GM12875 (cell line): ENCODE measurements at regions not wholly inside any gene's neighbourhood (a gene's known extent, or its start where the extent isn't known, plus 50 kb on each side); places are given as distances from the start of the nearest gene placed in this dataset.

ENCODE experiments used
- H3K4me3 ChIP-seq: one replicate; pipeline ENCODE4 v1.5.1; 2011; ENCODE audit warnings: low read depth, low read length, control low read depth
- CTCF ChIP-seq: IDR thresholded peaks from 2 replicates; pipeline ENCODE4 v1.5.1; 2011; ENCODE audit warnings: low read depth, mild to moderate bottlenecking, control low read depth, inconsistent platforms, low read length, moderate library complexity, borderline replicate concordance; ENCODE audit not compliant: insufficient read depth

- no peak for TF ChIP-seq CTCF
- H3K4me3 ChIP-seq = no peak overlapping the region
Measured at GRCh38 chr14:84409435-84409834, 1120.5 kb upstream of the FLRT2 start.

- TF ChIP-seq CTCF = no peak
Measured at GRCh38 chr14:84410344-84410743, 1119.6 kb upstream of the FLRT2 start.

GRCh38 chr14:84420221-84420620 lies 1109.7 kb upstream of the FLRT2 start:
- no peak for TF ChIP-seq CTCF
- no peak overlapping the region for H3K4me3 ChIP-seq

More at GRCh38 chr14:84410344-84410743, 1119.6 kb upstream of the FLRT2 start:
- no peak overlapping the region for H3K4me3 ChIP-seq

GRCh38 chr14:84421621-84422020 lies 1108.3 kb upstream of the FLRT2 start:
- no peak for TF ChIP-seq CTCF
- no peak overlapping the region for H3K4me3 ChIP-seq

GRCh38 chr14:84425968-84426367 lies 1104.0 kb upstream of the FLRT2 start:
- no peak for TF ChIP-seq CTCF
- H3K4me3 ChIP-seq = no peak overlapping the region

- no peak for TF ChIP-seq CTCF
- H3K4me3 ChIP-seq = no peak overlapping the region
Measured at GRCh38 chr14:84432676-84433075, 1097.3 kb upstream of the FLRT2 start.

- H3K4me3 ChIP-seq = no peak overlapping the region
- no peak for TF ChIP-seq CTCF
Measured at GRCh38 chr14:84433961-84434360, 1096.0 kb upstream of the FLRT2 start.
